MM.1S (cell line): ENCODE measurements at regions not wholly inside any gene's neighbourhood (a gene's known extent, or its start where the extent isn't known, plus 50 kb on each side); places are given as distances from the start of the nearest gene placed in this dataset.

Source experiments
- DNase-seq: peaks from one replicate; pipeline ENCODE4 v3.0.0-alpha.2; 2015
- H2AFZ ChIP-seq: fragments of 300-600 bp; sonication (generic); 2 replicates; pipeline ENCODE4 v1.6.0; 2016; ENCODE audit warnings: antibody characterized with exemption, low read length
- H3F3A ChIP-seq: fragments of 300-600 bp; sonication (generic); 2 replicates; pipeline ENCODE4 v1.6.1; 2016; ENCODE audit warnings: mild to moderate bottlenecking, antibody characterized with exemption, low read length, moderate library complexity, mixed read lengths; ENCODE audit not compliant: insufficient read depth
- H3K27ac ChIP-seq: fragments of 300-600 bp; sonication (generic); 2 replicates; pipeline ENCODE4 v1.5.1; 2016; ENCODE audit warnings: mild to moderate bottlenecking, low read length
- H3K27me3 ChIP-seq: fragments of 300-600 bp; sonication (generic); replicated peaks from 2 replicates; pipeline ENCODE4 v1.6.0; 2016; ENCODE audit warnings: low read length; ENCODE audit not compliant: insufficient read depth
- H3K36me3 ChIP-seq: fragments of 300-600 bp; sonication (generic); replicated peaks from 2 replicates; pipeline ENCODE4 v1.6.1; 2016; ENCODE audit warnings: mild to moderate bottlenecking, low read length, mixed read lengths; ENCODE audit not compliant: insufficient read depth
- H3K4me1 ChIP-seq: fragments of 300-600 bp; sonication (generic); 2 replicates; pipeline ENCODE4 v1.6.1; 2016; ENCODE audit warnings: low read length, mixed read lengths
- H3K4me2 ChIP-seq: fragments of 300-600 bp; sonication (generic); 2 replicates; pipeline ENCODE4 v1.6.0; 2016; ENCODE audit warnings: low read depth, low read length
- H3K4me3 ChIP-seq: fragments of 300-600 bp; sonication (generic); 2 replicates; pipeline ENCODE4 v1.5.1; 2016; ENCODE audit warnings: low read length, mixed read lengths
- H3K79me2 ChIP-seq: fragments of 300-600 bp; sonication (generic); 2 replicates; pipeline ENCODE4 v1.6.1; 2016; ENCODE audit warnings: mixed run types, low read length, mixed read lengths
- H3K9ac ChIP-seq: fragments of 300-600 bp; sonication (generic); 2 replicates; pipeline ENCODE4 v1.6.1; 2016; ENCODE audit warnings: low read length, mixed read lengths
- H3K9me2 ChIP-seq: fragments of 300-600 bp; sonication (generic); replicated peaks from 2 replicates; pipeline ENCODE4 v1.6.1; 2016; ENCODE audit warnings: mild to moderate bottlenecking, low read length, mixed read lengths; ENCODE audit not compliant: insufficient read depth
- H3K9me3 ChIP-seq: fragments of 300-600 bp; sonication (generic); replicated peaks from 2 replicates; pipeline ENCODE4 v1.6.1; 2016; ENCODE audit warnings: mild to moderate bottlenecking, low read length, mixed read lengths; ENCODE audit not compliant: insufficient read depth
- H4K20me1 ChIP-seq: fragments of 300-600 bp; sonication (generic); 2 replicates; pipeline ENCODE4 v1.6.1; 2016; ENCODE audit warnings: mild to moderate bottlenecking, low read length, moderate library complexity, mixed read lengths; ENCODE audit not compliant: insufficient read depth
- EZH2 ChIP-seq: fragments of 300-600 bp; sonication (generic); optimal IDR thresholded peaks from 2 replicates; pipeline ENCODE3; 2017; ENCODE audit warnings: low read depth, mild to moderate bottlenecking, antibody characterized with exemption, low read length, mixed read lengths
- EZH2phosphoT487 ChIP-seq: fragments of 300-600 bp; sonication (generic); IDR thresholded peaks from 2 replicates; pipeline ENCODE4 v1.6.1; 2018; ENCODE audit warnings: antibody characterized with exemption, low read length
- TF ChIP-seq, protein P1 (sequence below): fragments of 300-600 bp; sonication (generic); IDR thresholded peaks from 2 replicates; pipeline ENCODE4 v1.5.1; 2016; ENCODE audit warnings: antibody characterized with exemption, low read length, mixed read lengths

- H3K4me2 ChIP-seq, result no peak overlapping the region
- TF ChIP-seq, protein P1, sequence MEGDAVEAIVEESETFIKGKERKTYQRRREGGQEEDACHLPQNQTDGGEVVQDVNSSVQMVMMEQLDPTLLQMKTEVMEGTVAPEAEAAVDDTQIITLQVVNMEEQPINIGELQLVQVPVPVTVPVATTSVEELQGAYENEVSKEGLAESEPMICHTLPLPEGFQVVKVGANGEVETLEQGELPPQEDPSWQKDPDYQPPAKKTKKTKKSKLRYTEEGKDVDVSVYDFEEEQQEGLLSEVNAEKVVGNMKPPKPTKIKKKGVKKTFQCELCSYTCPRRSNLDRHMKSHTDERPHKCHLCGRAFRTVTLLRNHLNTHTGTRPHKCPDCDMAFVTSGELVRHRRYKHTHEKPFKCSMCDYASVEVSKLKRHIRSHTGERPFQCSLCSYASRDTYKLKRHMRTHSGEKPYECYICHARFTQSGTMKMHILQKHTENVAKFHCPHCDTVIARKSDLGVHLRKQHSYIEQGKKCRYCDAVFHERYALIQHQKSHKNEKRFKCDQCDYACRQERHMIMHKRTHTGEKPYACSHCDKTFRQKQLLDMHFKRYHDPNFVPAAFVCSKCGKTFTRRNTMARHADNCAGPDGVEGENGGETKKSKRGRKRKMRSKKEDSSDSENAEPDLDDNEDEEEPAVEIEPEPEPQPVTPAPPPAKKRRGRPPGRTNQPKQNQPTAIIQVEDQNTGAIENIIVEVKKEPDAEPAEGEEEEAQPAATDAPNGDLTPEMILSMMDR, result no peak
- TF ChIP-seq EZH2phosphoT487, result no peak
- no peak for TF ChIP-seq EZH2
Measured at GRCh38 chr4:173880897-173881296, 350.9 kb upstream of the HAND2 start.

DNA sequence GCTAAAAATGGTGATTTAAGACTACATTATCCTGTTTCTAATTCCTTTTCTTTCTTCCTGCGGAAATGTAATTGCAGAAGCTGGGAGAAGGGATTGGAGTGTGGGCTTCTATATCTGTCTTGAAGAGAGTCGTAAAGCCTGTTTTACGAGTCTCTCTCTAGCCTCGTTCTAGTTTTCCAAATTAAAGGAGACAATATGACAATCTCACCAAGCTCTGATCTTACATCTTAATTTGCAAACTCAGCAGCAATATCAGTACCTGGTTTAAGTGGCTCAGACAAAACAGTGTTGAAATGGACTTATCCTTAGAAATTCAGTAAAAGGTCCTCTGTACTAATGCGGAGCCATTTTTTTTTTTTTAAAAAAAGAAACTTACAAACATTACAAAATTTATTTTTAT, 349.5 kb upstream of the HAND2 start:
- H3F3A ChIP-seq, result no peaks in the 10 kb centered on the region
- H3K4me1 ChIP-seq, result no peaks in the 10 kb centered on the region
- no peak overlapping the region for H3K9ac ChIP-seq
- no peaks in the 10 kb centered on the region for H4K20me1 ChIP-seq
- no peak overlapping the region for H3K4me2 ChIP-seq
- H3K9me3 ChIP-seq, result no peaks in the 10 kb centered on the region
- TF ChIP-seq, protein P1, result no peak
- TF ChIP-seq EZH2 (no peak), EZH2phosphoT487 (no peak)
- H3K36me3 ChIP-seq, result no peaks in the 10 kb centered on the region
- no peaks in the 10 kb centered on the region for H3K79me2 ChIP-seq
- no peak overlapping the region for H3K4me3 ChIP-seq
- no peak overlapping the region for H2AFZ ChIP-seq
- no peak for DNase-seq
- no peaks in the 10 kb centered on the region for H3K9me2 ChIP-seq
- no peak overlapping the region for H3K27ac ChIP-seq
- no peaks in the 10 kb centered on the region for H3K27me3 ChIP-seq

More at GRCh38 chr4:173880897-173881296, 350.9 kb upstream of the HAND2 start:
- no peaks in the 10 kb centered on the region for H3K79me2 ChIP-seq
- no peaks in the 10 kb centered on the region for H3K27me3 ChIP-seq
- no peak overlapping the region for H3K27ac ChIP-seq
- no peaks in the 10 kb centered on the region for H3K4me1 ChIP-seq
- no peak overlapping the region for H2AFZ ChIP-seq
- DNase-seq, result no peak
- no peaks in the 10 kb centered on the region for H3F3A ChIP-seq
- H3K9me3 ChIP-seq, result no peaks in the 10 kb centered on the region
- no peaks in the 10 kb centered on the region for H4K20me1 ChIP-seq
- H3K4me3 ChIP-seq, result no peak overlapping the region
- H3K36me3 ChIP-seq, result no peaks in the 10 kb centered on the region
- H3K9me2 ChIP-seq, result no peaks in the 10 kb centered on the region
- H3K9ac ChIP-seq, result no peak overlapping the region

GRCh38 chr4:173878701-173879100, 348.7 kb upstream of the HAND2 start:
- Histone ChIP-seq H4K20me1 (no peaks in the 10 kb centered on the region), H3F3A (no peaks in the 10 kb centered on the region), H2AFZ (no peak overlapping the region), H3K27ac (no peak overlapping the region), H3K36me3 (no peaks in the 10 kb centered on the region), H3K4me2 (no peak overlapping the region), H3K4me1 (no peaks in the 10 kb centered on the region), H3K79me2 (no peaks in the 10 kb centered on the region), H3K9me2 (no peaks in the 10 kb centered on the region), H3K27me3 (no peaks in the 10 kb centered on the region), H3K9me3 (no peaks in the 10 kb centered on the region), H3K4me3 (no peak overlapping the region), H3K9ac (no peak overlapping the region)
- no peak for DNase-seq
- no peak for TF ChIP-seq EZH2
- no peak for TF ChIP-seq EZH2phosphoT487
- TF ChIP-seq, protein P1, result no peak
